CD4-positive, alpha-beta T cell treated with Interleukin-17A for 4 hours (primary cell): ENCODE measurements at regions not wholly inside any gene's neighbourhood (a gene's known extent, or its start where the extent isn't known, plus 50 kb on each side); places are given as distances from the start of the nearest gene placed in this dataset.
"Not testable (repeated sequence)": the region's sequence is repeated elsewhere in the genome, so short reads cannot be mapped to it uniquely, and the experiment has no call there.

Experiments
- DNase-seq: peaks from one replicate; pipeline ENCODE4 v3.0.0-alpha.2; 2020; ENCODE audit warnings: mixed read lengths

DNA sequence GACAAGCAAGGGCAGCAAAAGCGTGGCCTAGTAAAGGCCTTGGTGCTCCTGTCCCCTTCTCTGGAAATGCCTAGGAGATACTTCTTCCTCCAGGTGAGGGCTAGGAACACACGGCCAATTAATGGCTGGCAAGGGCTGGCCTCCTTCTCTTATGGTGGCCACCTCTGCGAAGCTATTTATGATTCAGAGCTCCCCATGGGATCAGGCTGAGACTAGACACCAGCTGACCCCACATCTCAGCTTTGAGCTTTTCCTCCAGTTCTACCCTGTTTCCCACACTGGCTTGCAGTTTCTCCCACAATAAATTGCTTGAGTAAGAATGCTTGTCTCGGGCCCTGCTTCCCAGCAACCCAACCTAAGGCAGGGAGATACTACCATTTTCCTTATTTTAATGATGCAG, 53.7 kb downstream of the CAMK2N1 start:
- DNase-seq = no peak

DNA sequence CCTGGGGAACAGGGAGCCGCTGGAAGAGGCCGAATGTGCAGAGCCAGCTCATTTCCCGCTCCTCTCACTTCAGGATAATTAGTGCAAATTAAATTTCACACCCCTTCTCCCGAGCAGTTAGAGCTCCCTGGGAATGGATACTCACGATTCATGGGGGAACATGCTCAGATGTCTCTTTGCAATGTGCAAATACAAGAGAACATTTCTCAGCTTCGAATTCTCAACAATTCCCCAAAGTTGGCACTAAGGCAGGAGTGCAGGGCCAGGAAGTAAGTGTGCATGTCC, 54.9 kb downstream of the CAMK2N1 start:
- DNase-seq = no peak

- DNase-seq = peak; percentile 49
Observed at GRCh38 chr1:20430355-20431175, 55.4 kb downstream of the CAMK2N1 start.

- DNase-seq = no peak
Observed at GRCh38 chr1:20429296-20429695, 56.7 kb downstream of the CAMK2N1 start.

- DNase-seq = no peak
Observed at GRCh38 chr1:20428841-20429240, 57.2 kb downstream of the CAMK2N1 start.

DNA sequence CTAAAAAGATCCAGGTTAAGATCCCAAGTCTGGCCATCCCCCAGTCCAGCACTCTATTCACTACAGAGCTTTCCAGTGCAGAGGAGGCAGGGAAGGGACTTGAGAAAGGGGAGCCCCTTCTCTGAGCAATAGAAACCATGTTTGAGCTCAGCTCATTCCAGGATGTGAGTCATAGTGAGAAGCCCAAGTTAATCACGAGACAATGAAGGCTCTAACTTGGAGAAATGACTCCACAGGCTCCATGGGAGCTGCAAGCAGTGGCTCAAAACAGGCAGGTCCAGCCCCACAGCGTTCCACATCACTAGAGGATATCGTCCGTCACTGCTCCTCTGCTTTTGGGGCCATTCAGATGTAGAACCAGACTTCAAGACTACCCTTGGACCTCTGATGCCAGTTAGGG, 59.1 kb downstream of the CAMK2N1 start:
- no peak for DNase-seq

GRCh38 chr1:20426371-20426770, 59.6 kb downstream of the CAMK2N1 start:
- DNase-seq = no peak

GRCh38 chr1:20425622-20426021, 60.4 kb downstream of the CAMK2N1 start:
- no peak for DNase-seq

GRCh38 chr1:20423169-20423795, 62.7 kb downstream of the CAMK2N1 start:
- DNase-seq = no peak

DNA sequence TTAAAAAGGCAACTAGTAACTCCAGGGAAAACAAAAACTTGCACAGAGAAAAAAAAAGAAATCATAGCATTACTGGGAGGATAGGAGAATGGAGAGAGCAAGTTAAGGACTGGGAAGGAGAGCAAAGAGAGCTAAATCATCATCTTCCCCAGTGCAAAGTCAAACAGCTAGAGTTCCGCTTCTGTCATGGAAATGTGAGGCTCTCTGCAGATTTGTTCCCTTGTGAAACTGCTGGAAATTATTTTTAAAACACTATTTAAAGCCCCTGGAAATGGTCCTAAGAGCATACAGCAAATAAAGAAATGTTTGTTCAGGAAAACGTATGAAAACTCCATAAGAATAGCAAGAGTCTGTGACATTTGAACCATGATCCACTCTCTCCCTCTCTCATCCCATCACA, 64.6 kb downstream of the CAMK2N1 start:
- DNase-seq = no peak

- no peak for DNase-seq
Observed at GRCh38 chr1:20417581-20417980, 68.4 kb downstream of the CAMK2N1 start.

DNA sequence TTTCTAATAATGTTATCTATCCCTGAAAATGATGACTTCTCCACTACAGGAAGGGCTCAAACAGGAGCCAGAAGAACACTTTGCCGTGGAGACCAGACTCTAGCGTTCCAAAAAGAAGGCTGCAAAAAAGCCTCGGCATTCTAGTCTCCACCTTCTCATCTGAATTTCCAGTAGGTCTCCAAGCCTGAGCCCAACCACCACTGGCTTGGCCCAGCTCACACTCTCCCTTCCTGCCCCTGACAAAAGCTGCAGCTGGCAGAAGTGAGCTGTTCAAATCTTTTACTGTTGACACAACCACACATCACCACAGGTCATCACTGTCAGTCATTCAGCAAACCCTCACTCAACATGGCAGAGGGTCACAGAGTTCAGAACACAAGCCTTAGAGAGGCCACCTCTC, 69.3 kb downstream of the CAMK2N1 start:
- DNase-seq = no peak

GRCh38 chr1:20413776-20414140, 72.3 kb downstream of the CAMK2N1 start:
- DNase-seq = no peak

GRCh38 chr1:20413136-20413775, 72.8 kb downstream of the CAMK2N1 start:
- DNase-seq = no peak

- DNase-seq = no peak
Observed at GRCh38 chr1:20411196-20411980, 74.6 kb downstream of the CAMK2N1 start.

GRCh38 chr1:20410503-20410902, 75.5 kb downstream of the CAMK2N1 start:
- DNase-seq = no peak

DNA sequence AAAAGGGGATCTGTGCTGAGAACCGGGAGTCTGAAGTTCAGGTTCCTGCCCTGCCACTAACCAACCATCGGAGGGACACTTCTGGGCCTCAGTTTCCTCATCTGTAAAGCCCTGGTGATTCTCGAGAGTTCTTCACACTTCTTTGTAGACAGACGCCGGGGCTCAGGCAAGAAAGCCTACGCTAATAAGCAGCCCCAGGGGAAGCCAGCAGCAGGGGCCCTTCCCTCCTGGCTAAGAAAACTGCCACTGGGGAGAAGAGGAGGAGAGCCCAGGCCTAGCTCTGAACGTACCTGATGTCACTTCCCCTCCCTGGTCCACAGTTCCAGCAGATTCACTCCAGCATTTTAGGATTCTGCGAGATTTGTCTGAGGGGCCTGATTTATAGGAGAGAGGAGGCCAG, 76.0 kb downstream of the CAMK2N1 start:
- DNase-seq = no peak

GRCh38 chr1:20409012-20409411, 77.0 kb downstream of the CAMK2N1 start:
- DNase-seq = no peak

GRCh38 chr1:20408133-20408650, 77.8 kb downstream of the CAMK2N1 start:
- DNase-seq = not testable (repeated sequence)

GRCh38 chr1:20405893-20406604, 80.0 kb downstream of the CAMK2N1 start:
- DNase-seq = no peak

- no peak for DNase-seq
Observed at GRCh38 chr1:20405051-20405754, 80.8 kb downstream of the CAMK2N1 start.
